Right forelimb (tissue), 1 donor: ENCODE measurements at regions not wholly inside any gene's neighbourhood (a gene's known extent, or its start where the extent isn't known, plus 50 kb on each side); places are given as distances from the start of the nearest gene placed in this dataset.
"Not testable (repeated sequence)": the region's sequence is repeated elsewhere in the genome, so short reads cannot be mapped to it uniquely, and the experiment has no call there.

Source experiments
- DNase-seq: peaks from one replicate; pipeline ENCODE4 v3.0.0-alpha.2; 2018

DNA sequence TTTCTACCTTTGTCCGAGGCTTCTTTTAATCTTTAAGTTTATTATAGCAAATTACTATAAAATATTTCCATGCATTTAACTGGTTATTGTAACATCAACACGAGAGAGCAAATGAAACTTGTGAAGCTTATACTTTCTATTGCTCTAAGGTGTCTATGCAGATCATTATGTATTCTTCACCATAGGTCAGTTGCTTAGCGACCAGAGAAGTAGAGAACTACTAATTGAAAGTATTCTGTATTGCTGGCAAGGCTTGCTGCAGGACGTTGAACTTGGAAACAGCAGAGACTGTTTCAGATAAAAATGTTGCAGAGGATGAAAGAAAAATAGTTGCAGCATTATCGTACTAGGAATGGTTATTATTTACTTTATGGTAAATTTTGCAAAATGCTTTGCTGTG, 933.6 kb upstream of the FOXG1 start:
- DNase-seq = not testable (repeated sequence)

DNA sequence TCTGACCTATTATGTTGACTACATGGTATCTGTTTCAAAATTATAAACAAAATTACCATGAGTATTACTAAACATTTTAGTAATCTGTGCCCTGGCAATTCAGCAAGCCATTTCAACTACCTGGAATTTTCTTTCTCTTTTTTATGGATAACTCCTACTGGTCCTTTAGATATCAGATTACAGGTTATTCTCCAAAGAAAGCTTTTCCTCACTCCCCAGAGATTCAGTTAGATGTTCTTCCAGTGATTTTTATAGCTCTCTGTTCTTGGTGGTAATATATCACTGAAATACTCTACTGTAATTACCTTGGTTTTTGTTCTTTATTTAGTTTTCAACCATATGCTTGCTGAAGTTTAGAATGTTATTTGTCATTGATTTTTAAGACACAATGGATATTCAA, 930.2 kb upstream of the FOXG1 start:
- DNase-seq = no peak

- no peak for DNase-seq
These were observed 921.2 kb upstream of the FOXG1 start for GRCh38 chr14:27845241-27845850.

DNA sequence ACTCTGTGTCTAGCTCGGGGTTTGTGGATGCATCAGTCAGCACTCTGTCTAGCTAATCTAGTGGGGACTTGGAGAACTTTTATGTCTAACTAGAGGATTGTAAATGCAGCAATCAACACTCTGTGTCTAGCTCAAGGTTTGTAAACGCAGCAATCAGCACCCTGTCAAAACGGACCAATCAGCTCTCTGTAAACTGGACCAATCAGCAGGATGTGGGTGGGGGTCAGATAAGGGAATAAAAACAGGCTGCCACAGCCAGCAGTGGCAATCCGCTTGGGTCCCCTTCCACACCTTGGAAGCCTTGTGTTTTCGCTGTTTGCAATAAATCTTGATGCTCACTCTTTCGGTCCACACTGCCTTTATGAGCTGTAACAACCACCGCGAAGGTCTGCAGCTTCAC, 920.7 kb upstream of the FOXG1 start:
- DNase-seq = no peak

DNA sequence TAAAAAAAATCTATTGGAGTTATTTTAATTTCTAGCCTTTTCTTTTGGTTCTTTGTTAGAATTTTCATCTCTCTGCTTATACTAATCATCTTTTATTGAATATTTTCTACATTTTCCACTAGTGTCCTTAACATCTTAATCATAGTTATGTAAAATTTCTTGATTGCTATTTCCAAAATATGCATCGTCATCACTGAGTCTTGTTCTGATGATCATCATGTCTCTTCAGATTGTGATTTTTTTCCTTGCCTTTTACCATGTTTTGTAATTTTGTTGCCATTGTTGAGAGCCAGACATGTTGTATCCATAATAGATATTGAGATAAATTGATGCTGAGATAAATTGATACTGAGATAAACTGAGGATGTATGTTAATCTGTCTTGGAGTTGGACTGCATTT, 919.1 kb upstream of the FOXG1 start:
- DNase-seq = not testable (repeated sequence)

DNA sequence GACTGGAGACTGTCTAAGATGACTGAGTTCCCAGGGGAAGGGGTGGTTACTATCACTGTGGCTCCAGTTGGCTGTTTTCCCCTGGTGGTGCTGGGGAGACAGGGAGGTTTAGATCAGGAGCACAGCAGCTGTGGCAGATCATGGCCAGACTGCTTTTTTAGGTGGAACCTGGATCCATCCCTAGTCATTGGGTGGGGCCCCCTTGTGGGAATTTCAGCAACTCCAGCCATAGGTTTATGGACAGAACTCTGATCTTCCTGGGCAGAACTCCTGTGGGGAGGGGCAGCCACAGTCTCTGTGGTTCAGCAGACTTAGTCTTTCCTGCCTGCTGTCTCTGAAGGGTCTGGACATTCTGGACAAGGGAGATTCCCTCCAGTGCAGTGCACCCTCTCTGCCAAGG, 917.4 kb upstream of the FOXG1 start:
- DNase-seq = not testable (repeated sequence)

GRCh38 chr14:27862684-27863083, 903.9 kb upstream of the FOXG1 start:
- no peak for DNase-seq

GRCh38 chr14:27863166-27863565, 903.4 kb upstream of the FOXG1 start:
- no peak for DNase-seq

DNA sequence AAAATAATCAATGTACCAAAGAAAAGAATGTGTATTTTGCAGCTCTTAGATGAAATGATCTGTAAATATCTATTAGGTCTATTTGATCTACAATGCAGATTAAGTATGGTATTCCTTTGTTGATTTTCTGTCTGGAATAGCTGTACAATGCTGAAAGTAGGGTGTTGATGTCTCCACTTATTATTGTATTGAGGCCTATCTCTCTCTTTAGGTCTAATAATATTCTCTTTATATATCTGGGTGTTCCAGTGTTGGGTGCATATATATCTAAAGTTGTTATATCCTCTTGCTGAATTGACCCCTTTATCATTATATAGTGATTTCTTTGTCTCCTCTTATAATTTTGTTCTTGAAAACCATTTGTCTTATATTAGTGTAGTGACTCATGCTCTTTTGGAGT, 885.5 kb upstream of the FOXG1 start:
- DNase-seq = no peak

DNA sequence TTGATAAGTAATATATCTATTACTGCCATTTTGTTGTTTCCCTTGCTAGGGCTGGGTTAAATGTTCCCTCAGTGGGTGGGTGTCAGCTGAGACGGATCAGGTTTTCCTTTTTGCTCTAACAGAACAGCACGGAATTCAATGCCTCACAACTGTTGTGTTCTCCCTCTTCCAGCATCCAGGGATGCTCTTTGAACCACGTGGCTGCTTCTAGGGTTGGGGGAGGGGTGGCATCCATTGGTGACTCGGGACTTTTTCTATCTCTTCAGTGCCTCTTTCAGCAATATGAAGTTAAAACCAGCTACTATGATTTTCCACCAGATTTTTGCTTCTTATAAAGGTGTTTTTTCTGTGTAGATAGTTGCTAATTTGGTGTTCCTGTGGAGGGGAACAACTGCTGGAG, 884.9 kb upstream of the FOXG1 start:
- no peak for DNase-seq

DNA sequence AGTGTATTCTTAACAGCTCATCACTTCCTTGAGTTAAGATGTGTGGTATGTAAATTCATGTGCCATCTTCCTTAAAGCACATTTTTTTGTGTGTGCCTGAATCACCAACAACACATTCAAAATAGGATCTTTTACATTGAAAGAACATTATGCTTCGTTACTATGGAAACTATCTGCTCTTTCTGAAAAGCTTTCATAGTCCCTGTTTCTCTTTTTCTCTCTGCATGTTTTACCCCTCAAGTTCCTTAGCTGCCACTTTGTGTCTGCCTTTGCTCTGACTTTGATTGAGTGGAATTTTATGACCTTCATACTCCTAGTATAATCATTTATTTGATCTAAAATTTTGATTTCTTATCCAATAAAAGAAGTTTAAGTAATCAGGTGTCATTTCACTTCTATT, 880.3 kb upstream of the FOXG1 start:
- DNase-seq = no peak

DNA sequence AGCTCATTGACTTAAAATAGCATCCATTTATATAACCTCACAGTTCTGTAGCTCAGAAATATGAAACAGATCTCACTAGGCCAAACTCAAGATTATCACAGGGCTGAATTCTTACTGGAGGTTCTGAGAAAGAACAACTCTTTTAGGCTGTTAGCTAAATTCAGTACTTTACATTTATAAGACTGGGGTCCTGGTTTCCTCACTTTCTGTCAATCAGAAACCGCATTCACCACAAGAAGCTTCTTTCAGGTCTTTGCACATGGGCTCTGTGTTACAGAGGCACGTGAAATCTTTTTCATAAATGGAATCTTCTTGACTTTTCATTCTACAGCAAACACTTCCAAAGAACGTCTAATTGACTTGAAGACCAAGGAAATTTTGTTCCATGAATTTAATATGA, 876.3 kb upstream of the FOXG1 start:
- DNase-seq = no peak

- DNase-seq = not testable (repeated sequence)
These were observed 858.1 kb upstream of the FOXG1 start for GRCh38 chr14:27908484-27908883.

GRCh38 chr14:27916326-27916725, 850.3 kb upstream of the FOXG1 start:
- no peak for DNase-seq

GRCh38 chr14:27917896-27918295, 848.7 kb upstream of the FOXG1 start:
- DNase-seq = no peak

- no peak for DNase-seq
These were observed 839.1 kb upstream of the FOXG1 start for GRCh38 chr14:27927519-27927918.

- DNase-seq = no peak
These were observed 836.7 kb upstream of the FOXG1 start for GRCh38 chr14:27929797-27930347.

DNA sequence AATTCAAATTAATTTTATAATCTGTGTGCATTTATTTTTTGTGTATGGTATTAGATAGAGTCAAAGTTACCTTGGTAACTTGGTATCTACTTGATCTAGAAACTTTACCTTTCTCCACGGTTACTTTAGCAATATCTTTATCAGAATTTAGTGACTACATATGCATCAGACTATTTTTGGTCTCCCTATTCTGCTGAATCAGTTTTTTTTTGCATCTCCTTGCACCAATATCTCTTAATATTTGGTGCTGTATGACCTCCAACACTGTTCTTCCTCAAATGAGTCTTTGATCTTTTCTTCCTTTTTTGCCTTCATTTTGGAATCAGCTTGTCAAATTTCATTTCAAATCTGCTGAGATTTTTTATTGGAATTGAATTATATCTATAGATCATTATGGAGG, 828.2 kb upstream of the FOXG1 start:
- DNase-seq = no peak

GRCh38 chr14:27945512-27945911, 821.1 kb upstream of the FOXG1 start:
- DNase-seq = no peak

- no peak for DNase-seq
These were observed 807.8 kb upstream of the FOXG1 start for GRCh38 chr14:27958757-27959156.

DNA sequence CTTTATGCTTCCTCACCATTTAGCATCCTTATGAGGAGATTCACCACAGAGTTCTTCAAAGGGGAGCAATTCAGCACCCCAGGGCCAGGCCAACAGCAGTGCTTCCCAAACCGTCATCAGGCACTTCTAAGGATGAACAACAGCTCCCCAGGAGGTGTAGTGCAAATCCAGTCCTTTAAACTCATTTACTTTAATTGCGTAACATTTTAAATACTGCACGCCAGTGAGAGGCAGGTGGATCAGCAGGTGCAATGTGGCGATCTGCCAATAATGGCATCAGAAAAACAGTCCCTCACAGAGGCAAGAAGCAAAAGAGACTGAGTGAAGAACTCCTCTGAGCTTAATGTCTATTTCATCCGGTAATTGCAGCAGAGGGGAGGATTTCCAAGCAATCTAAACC, 770.9 kb upstream of the FOXG1 start:
- DNase-seq = no peak

- no peak for DNase-seq
These were observed 765.6 kb upstream of the FOXG1 start for GRCh38 chr14:28001002-28001401.

DNA sequence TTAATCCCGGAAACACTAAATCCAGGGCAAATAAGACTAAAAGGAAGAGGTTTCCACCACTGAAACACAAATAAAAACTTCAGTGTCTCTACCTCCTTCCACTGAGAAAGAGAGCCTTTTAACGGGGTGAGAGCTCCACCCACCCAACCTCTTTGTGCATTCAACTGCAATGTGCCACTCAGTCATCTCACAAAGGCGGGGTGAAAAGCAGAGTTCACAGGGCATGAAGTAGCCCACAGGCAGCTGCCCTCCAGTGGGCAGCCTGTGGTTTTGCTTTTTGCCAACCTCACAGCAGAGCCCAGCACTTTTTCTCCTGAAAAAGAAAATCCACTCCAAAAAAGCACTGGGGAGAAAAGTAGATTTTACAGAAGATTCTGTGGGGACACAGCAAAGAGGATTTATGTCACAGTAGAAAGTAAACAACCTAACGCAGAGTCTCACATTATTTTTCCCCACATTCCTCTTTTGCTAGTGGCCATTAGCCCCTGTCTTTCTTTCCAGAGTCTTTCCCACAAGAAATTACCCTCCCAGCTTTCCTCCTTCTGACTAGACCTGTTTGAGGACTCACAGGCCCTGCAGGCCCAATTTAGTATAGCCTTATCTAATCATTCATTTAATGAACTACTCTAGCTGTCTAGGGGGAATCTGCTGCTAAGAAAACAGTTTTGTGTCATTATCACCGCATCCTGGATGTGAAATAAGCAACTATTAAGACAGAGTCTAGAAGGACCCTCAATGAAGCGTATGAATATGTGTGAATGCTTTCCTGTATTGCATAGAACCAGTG, 753.8 kb upstream of the FOXG1 start:
- DNase-seq = no peak

DNA sequence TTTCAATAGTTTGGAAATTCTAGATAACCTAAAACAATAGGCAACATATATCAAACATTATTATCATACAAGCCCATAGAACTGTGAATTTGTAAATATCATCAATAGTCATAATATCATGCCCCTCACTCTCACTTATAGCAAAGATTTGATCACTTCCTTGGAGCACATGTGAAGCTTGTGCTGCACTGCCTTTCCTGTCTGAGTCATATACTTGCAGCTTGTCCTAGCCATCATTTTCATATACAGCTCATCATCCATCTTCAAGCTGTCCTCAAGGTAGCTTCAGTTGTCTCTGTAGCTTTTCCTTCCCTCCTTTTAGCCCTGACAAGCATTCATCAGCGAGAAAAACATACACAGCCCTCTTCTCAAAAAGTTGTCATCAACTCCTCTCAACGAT, 746.5 kb upstream of the FOXG1 start:
- no peak for DNase-seq

- no peak for DNase-seq
These were observed 742.7 kb upstream of the FOXG1 start for GRCh38 chr14:28023853-28024252.
